GM13976 (cell line): ENCODE measurements at regions not wholly inside any gene's neighbourhood (a gene's known extent, or its start where the extent isn't known, plus 50 kb on each side); places are given as distances from the start of the nearest gene placed in this dataset.

Source experiments
- DNase-seq: peaks from one replicate; pipeline ENCODE4 v3.0.0; 2012; ENCODE audit warnings: low spot score
- CTCF ChIP-seq: IDR thresholded peaks from 2 replicates; pipeline ENCODE4 v1.5.1; 2012; ENCODE audit warnings: borderline replicate concordance, mild to moderate bottlenecking; ENCODE audit not compliant: insufficient read depth; ENCODE audit errors: extremely low read depth, missing control alignments, control extremely low read depth
- in situ Hi-C: fragments of 300-500 bp; cut with MboI; formaldehyde crosslinking; loops from one replicate; pipeline ENCODE4 v1.12.0; 2022; ENCODE audit warnings: low sequenced_read_pairs, mixed read lengths, inconsistent platforms; ENCODE audit not compliant: unreplicated experiment

GRCh38 chr4:20603671-20604313, 96.5 kb upstream of the PACRGL start:
- in situ Hi-C loops: no loop called here
- no peak for DNase-seq
- no peak for TF ChIP-seq CTCF

GRCh38 chr4:20612313-20612712, 87.9 kb upstream of the PACRGL start:
- no peak for TF ChIP-seq CTCF
- in situ Hi-C loops: no loop called here
- no peak for DNase-seq

- DNase-seq: no peak
- in situ Hi-C loops: no loop called here
- no peak for TF ChIP-seq CTCF
Measured at GRCh38 chr4:20614816-20615215, 85.4 kb upstream of the PACRGL start.

GRCh38 chr4:20615486-20616260, 84.6 kb upstream of the PACRGL start:
- in situ Hi-C loops: no loop called here
- no peak for DNase-seq
- TF ChIP-seq CTCF: no peak

GRCh38 chr4:20616313-20616712, 83.9 kb upstream of the PACRGL start:
- in situ Hi-C loops: no loop called here
- no peak for DNase-seq
- TF ChIP-seq CTCF: no peak

GRCh38 chr4:20616848-20617247, 83.4 kb upstream of the PACRGL start:
- in situ Hi-C loops: no loop called here

More at GRCh38 chr4:20616848-20617247, 83.4 kb upstream of the PACRGL start:
- no peak for DNase-seq
- no peak for TF ChIP-seq CTCF
